GM23338 (cell line): ENCODE measurements at regions not wholly inside any gene's neighbourhood (a gene's known extent, or its start where the extent isn't known, plus 50 kb on each side); places are given as distances from the start of the nearest gene placed in this dataset.

Source experiments
- ATAC-seq: fragments of 200-7000 bp; cut with Tn5 transposase; 3 replicates; pipeline ENCODE4 v1.9.1; 2020
- DNase-seq: peaks from one replicate; pipeline ENCODE4 v3.0.0-alpha.2; 2015; ENCODE audit warnings: low spot score
- H2AFZ ChIP-seq: fragments of 200-600 bp; sonication (generic); 2 replicates; pipeline ENCODE4 v1.8.0; 2016; ENCODE audit warnings: antibody characterized with exemption, mild to moderate bottlenecking, moderate library complexity
- H3F3A ChIP-seq: fragments of 200-600 bp; sonication (generic); replicated peaks from 2 replicates; pipeline ENCODE4 v1.8.0; 2017; ENCODE audit warnings: antibody characterized with exemption, mixed run types, low read depth
- H3K27ac ChIP-seq: fragments of 200-600 bp; sonication (generic); 2 replicates; pipeline ENCODE4 v1.6.1; 2016; ENCODE audit warnings: low read depth
- H3K27me3 ChIP-seq: fragments of 200-600 bp; sonication (generic); 2 replicates; pipeline ENCODE4 v1.8.0; 2016; ENCODE audit warnings: mild to moderate bottlenecking, mixed run types, moderate library complexity; ENCODE audit not compliant: insufficient read depth
- H3K36me3 ChIP-seq: fragments of 200-600 bp; sonication (generic); 2 replicates; pipeline ENCODE4 v1.8.0; 2016; ENCODE audit warnings: mild to moderate bottlenecking; ENCODE audit not compliant: insufficient read depth
- H3K4me1 ChIP-seq: fragments of 200-600 bp; sonication (generic); 2 replicates; pipeline ENCODE4 v1.8.0; 2016; ENCODE audit warnings: mild to moderate bottlenecking, moderate library complexity; ENCODE audit not compliant: insufficient read depth
- H3K4me2 ChIP-seq: fragments of 200-600 bp; sonication (generic); 2 replicates; pipeline ENCODE4 v1.7.1; 2017; ENCODE audit warnings: mixed run types
- H3K4me3 ChIP-seq: fragments of 200-600 bp; sonication (generic); 2 replicates; pipeline ENCODE4 v1.6.1; 2016; ENCODE audit warnings: mixed run types
- H3K79me2 ChIP-seq: fragments of 200-600 bp; sonication (generic); replicated peaks from 2 replicates; pipeline ENCODE4 v1.8.0; 2017; ENCODE audit warnings: mild to moderate bottlenecking; ENCODE audit not compliant: insufficient read depth
- H3K9me2 ChIP-seq: fragments of 200-600 bp; sonication (generic); 2 replicates; pipeline ENCODE4 v1.8.0; 2017; ENCODE audit not compliant: insufficient read depth
- H4K20me1 ChIP-seq: fragments of 200-600 bp; sonication (generic); replicated peaks from 2 replicates; pipeline ENCODE4 v1.8.0; 2017; ENCODE audit warnings: mild to moderate bottlenecking; ENCODE audit not compliant: insufficient read depth
- H3K27ac Mint-ChIP-seq: 2 replicates; pipeline ENCODE4 v1.8.0; 2020; ENCODE audit warnings: inconsistent platforms, mild to moderate bottlenecking, moderate library complexity, mixed read lengths
- H3K27me3 Mint-ChIP-seq: 3 replicates; pipeline ENCODE4 v1.8.0; 2022; ENCODE audit warnings: low read depth, mild to moderate bottlenecking, moderate library complexity, mixed read lengths, inconsistent platforms; ENCODE audit not compliant: insufficient read depth, poor library complexity
- H3K36me3 Mint-ChIP-seq: 3 replicates; pipeline ENCODE4 v1.8.0; 2021; ENCODE audit warnings: low read depth, mild to moderate bottlenecking, inconsistent platforms, moderate library complexity, mixed read lengths
- H3K4me1 Mint-ChIP-seq: 3 replicates; pipeline ENCODE4 v1.8.0; 2020; ENCODE audit warnings: mild to moderate bottlenecking, inconsistent platforms, mixed read lengths
- H3K4me3 Mint-ChIP-seq: 3 replicates; pipeline ENCODE4 v1.8.0; 2021; ENCODE audit warnings: moderate library complexity, mild to moderate bottlenecking, inconsistent platforms, mixed read lengths
- H3K9me3 Mint-ChIP-seq: 3 replicates; pipeline ENCODE4 v1.8.0; 2020; ENCODE audit warnings: moderate library complexity, mild to moderate bottlenecking, inconsistent platforms, mixed read lengths
- STAT1 ChIP-seq: IDR thresholded peaks from one replicate; pipeline ENCODE4 v1.6.1; 2016; ENCODE audit warnings: antibody characterized with exemption; ENCODE audit not compliant: unreplicated experiment
- ZNF114 ChIP-seq: fragments of 250-450 bp; sonication (Bioruptor Pico); IDR thresholded peaks from 2 replicates; pipeline ENCODE4 v1.5.0; 2020; ENCODE audit warnings: mild to moderate bottlenecking, moderate library complexity
- ZNF331 ChIP-seq: fragments of 250-450 bp; sonication (Bioruptor Pico); IDR thresholded peaks from 2 replicates; pipeline ENCODE4 v1.5.0; 2020; ENCODE audit warnings: low read depth, mild to moderate bottlenecking, moderate library complexity
- TF ChIP-seq, protein P1 (sequence below): fragments of 250-450 bp; sonication (Bioruptor Pico); IDR thresholded peaks from 2 replicates; pipeline ENCODE4 v1.5.0; 2020; ENCODE audit warnings: mild to moderate bottlenecking, moderate library complexity
- TF ChIP-seq, protein P2 (sequence below): IDR thresholded peaks from 2 replicates; pipeline ENCODE4 v1.6.1; 2016; ENCODE audit warnings: antibody characterized with exemption

DNA sequence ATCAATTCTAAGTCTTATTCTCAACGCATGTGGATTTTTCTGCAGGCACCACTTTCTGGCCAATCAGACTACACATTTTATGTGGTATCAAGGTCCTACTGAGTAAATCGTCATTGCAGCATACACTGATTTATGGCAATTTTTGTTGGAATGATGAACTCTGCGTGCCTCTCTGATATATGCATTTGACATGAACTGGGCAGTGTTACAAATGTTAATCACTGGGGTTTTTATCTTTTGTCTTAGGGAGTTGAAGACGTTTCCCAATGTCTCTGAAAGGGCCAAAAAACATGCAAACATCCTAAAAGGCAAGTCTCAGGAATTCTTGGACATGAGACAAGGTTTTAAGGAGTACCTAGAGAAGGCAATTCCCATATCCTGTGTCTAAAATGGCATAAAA is 809.5 kb upstream of the CELF2 start (continued):
- TF ChIP-seq, protein P1, sequence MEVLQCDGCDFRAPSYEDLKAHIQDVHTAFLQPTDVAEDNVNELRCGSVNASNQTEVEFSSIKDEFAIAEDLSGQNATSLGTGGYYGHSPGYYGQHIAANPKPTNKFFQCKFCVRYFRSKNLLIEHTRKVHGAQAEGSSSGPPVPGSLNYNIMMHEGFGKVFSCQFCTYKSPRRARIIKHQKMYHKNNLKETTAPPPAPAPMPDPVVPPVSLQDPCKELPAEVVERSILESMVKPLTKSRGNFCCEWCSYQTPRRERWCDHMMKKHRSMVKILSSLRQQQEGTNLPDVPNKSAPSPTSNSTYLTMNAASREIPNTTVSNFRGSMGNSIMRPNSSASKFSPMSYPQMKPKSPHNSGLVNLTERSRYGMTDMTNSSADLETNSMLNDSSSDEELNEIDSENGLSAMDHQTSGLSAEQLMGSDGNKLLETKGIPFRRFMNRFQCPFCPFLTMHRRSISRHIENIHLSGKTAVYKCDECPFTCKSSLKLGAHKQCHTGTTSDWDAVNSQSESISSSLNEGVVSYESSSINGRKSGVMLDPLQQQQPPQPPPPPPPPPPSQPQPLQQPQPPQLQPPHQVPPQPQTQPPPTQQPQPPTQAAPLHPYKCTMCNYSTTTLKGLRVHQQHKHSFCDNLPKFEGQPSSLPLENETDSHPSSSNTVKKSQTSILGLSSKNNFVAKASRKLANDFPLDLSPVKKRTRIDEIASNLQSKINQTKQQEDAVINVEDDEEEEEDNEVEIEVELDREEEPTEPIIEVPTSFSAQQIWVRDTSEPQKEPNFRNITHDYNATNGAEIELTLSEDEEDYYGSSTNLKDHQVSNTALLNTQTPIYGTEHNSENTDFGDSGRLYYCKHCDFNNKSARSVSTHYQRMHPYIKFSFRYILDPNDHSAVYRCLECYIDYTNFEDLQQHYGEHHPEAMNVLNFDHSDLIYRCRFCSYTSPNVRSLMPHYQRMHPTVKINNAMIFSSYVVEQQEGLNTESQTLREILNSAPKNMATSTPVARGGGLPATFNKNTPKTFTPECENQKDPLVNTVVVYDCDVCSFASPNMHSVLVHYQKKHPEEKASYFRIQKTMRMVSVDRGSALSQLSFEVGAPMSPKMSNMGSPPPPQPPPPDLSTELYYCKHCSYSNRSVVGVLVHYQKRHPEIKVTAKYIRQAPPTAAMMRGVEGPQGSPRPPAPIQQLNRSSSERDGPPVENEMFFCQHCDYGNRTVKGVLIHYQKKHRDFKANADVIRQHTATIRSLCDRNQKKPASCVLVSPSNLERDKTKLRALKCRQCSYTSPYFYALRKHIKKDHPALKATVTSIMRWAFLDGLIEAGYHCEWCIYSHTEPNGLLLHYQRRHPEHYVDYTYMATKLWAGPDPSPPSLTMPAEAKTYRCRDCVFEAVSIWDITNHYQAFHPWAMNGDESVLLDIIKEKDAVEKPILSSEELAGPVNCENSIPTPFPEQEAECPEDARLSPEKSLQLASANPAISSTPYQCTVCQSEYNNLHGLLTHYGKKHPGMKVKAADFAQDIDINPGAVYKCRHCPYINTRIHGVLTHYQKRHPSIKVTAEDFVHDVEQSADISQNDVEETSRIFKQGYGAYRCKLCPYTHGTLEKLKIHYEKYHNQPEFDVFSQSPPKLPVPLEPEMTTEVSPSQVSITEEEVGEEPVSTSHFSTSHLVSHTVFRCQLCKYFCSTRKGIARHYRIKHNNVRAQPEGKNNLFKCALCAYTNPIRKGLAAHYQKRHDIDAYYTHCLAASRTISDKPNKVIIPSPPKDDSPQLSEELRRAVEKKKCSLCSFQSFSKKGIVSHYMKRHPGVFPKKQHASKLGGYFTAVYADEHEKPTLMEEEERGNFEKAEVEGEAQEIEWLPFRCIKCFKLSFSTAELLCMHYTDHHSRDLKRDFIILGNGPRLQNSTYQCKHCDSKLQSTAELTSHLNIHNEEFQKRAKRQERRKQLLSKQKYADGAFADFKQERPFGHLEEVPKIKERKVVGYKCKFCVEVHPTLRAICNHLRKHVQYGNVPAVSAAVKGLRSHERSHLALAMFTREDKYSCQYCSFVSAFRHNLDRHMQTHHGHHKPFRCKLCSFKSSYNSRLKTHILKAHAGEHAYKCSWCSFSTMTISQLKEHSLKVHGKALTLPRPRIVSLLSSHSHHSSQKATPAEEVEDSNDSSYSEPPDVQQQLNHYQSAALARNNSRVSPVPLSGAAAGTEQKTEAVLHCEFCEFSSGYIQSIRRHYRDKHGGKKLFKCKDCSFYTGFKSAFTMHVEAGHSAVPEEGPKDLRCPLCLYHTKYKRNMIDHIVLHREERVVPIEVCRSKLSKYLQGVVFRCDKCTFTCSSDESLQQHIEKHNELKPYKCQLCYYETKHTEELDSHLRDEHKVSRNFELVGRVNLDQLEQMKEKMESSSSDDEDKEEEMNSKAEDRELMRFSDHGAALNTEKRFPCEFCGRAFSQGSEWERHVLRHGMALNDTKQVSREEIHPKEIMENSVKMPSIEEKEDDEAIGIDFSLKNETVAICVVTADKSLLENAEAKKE (CRISPR knock-in tag): no peak
- TF ChIP-seq STAT1 (no peak), ZNF331 (CRISPR knock-in tag) (no peak)
- TF ChIP-seq, protein P2, sequence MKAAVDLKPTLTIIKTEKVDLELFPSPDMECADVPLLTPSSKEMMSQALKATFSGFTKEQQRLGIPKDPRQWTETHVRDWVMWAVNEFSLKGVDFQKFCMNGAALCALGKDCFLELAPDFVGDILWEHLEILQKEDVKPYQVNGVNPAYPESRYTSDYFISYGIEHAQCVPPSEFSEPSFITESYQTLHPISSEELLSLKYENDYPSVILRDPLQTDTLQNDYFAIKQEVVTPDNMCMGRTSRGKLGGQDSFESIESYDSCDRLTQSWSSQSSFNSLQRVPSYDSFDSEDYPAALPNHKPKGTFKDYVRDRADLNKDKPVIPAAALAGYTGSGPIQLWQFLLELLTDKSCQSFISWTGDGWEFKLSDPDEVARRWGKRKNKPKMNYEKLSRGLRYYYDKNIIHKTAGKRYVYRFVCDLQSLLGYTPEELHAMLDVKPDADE: no peak

DNA sequence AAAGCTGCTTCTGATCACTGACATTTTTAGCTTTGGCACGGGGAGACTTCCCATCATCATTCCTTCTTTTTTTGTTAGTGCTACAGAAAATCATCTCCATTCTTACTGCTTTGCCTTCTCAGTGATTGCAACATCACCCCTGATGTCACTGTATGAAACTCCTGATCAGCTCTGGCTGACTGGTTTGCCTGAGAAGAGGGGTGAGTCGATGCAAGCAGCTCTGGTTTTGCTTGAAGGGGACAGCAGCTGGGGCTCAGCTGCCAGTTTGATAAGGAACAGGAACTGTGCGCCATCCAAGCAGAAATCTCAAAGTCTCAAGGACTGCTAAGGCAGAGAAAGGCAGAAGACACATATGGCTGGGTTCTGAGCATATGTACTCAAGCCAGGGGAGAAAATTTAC is 808.5 kb upstream of the CELF2 start:
- no peak overlapping the region for H3K27ac Mint-ChIP-seq
- ATAC-seq: no peak
- H3K27ac ChIP-seq: no peak overlapping the region

More for the DNA sequence above, 808.5 kb upstream of the CELF2 start:
- Histone ChIP-seq H3F3A (no peaks in the 10 kb centered on the region), H4K20me1 (no peaks in the 10 kb centered on the region), H3K9me2 (peaks cover 6% of the 10 kb centered on the region), H3K4me3 (no peak overlapping the region), H3K4me2 (no peak overlapping the region), H3K79me2 (no peaks in the 10 kb centered on the region), H3K27me3 (no peaks in the 10 kb centered on the region), H3K4me1 (no peaks in the 10 kb centered on the region), H3K36me3 (peaks cover 11% of the 10 kb centered on the region; the same call in 1 of the 2 replicates), H2AFZ (peak overlapping the region; percentile 72; the same call in 1 of the 2 replicates)
- H3K36me3 Mint-ChIP-seq: peaks cover 10% of the 10 kb centered on the region; the same call in 2 of the 3 replicates
- H3K4me1 Mint-ChIP-seq: peaks cover 2% of the 10 kb centered on the region; the same call in 1 of the 3 replicates
- H3K9me3 Mint-ChIP-seq: peaks cover 12% of the 10 kb centered on the region; the same call in 2 of the 3 replicates
- DNase-seq: no peak
- H3K4me3 Mint-ChIP-seq: no peak overlapping the region
- H3K27me3 Mint-ChIP-seq: no peaks in the 10 kb centered on the region
- TF ChIP-seq STAT1 (no peak), ZNF114 (CRISPR knock-in tag) (no peak), ZNF331 (CRISPR knock-in tag) (no peak)
- TF ChIP-seq, protein P1 (CRISPR knock-in tag): no peak
- TF ChIP-seq, protein P2: no peak
